ENCODE measurements at regions not wholly inside any gene's neighbourhood (a gene's known extent, or its start where the extent isn't known, plus 50 kb on each side); places are given as distances from the start of the nearest gene placed in this dataset.

GRCh38 chr6:78383968-78384367 lies 483.4 kb upstream of the IRAK1BP1 start:
- Histone ChIP-seq H3K18ac (ENCODE audit: low read depth, low read length) (no peak overlapping the region), H4K5ac (ENCODE audit: low read depth, low read length) (no peak overlapping the region), H4K8ac (ENCODE audit: low read depth in 2 of 2, low read length in 2 of 2) (no peak overlapping the region), H3K4me3 (ENCODE audit: insufficient read depth, low read depth, low read length) (no peak overlapping the region), H2AK5ac (ENCODE audit: low read depth, low read length) (no peak overlapping the region), H4K91ac (ENCODE audit: insufficient read depth, low read depth, low read length) (no peak overlapping the region), H2BK120ac (ENCODE audit: low read depth, low read length) (no peak overlapping the region), H2BK5ac (ENCODE audit: low read depth, low read length, poor library complexity, severe bottlenecking) (no peak overlapping the region), H3K56ac (ENCODE audit: extremely low read depth, insufficient read depth, low read length) (no peak overlapping the region), H3K4me2 (ENCODE audit: low read depth, low read length) (no peak overlapping the region), H4K20me1 (ENCODE audit: insufficient read depth, low read length) (no peaks in the 10 kb centered on the region), H3K9me1 (ENCODE audit: insufficient read depth, low read length) (no peaks in the 10 kb centered on the region), H3K79me1 (ENCODE audit: low read depth in 1 of 2, low read length in 2 of 2) (no peaks in the 10 kb centered on the region), H3K4ac (ENCODE audit: low read depth, low read length) (no peak overlapping the region), H3K9me3 (ENCODE audit: control insufficient read depth, insufficient read depth, low read length) (peaks cover 4% of the 10 kb centered on the region; the same call in 1 of the 2 replicates), H3K9ac (ENCODE audit: low read depth, low read length) (no peak overlapping the region), H2AFZ (replicated peaks; ENCODE audit: low read length, poor library complexity) (no peak overlapping the region), H3K14ac (replicated peaks; ENCODE audit: low read depth, low read length) (no peak overlapping the region), H2AK9ac (replicated peaks; ENCODE audit: low read depth, low read length, poor library complexity) (no peak overlapping the region), H2BK20ac (ENCODE audit: low read depth, low read length) (no peak overlapping the region), H2BK15ac (ENCODE audit: low read depth, low read length) (no peak overlapping the region), H3K23ac (ENCODE audit: low read depth, low read length) (no peak overlapping the region), H3K27me3 (ENCODE audit: control insufficient read depth, insufficient read depth, low read length) (no peaks in the 10 kb centered on the region), H3K36me3 (ENCODE audit: control insufficient read depth, insufficient read depth, low read length) (no peaks in the 10 kb centered on the region), H3K27ac (ENCODE audit: insufficient read depth, low read length) (no peak overlapping the region), H3K4me1 (ENCODE audit: control insufficient read depth, insufficient read depth, low read length) (no peaks in the 10 kb centered on the region)
- intact Hi-C loops (cut with micrococcal nuclease) (no loop called here), in situ Hi-C loops (cut with MboI; ENCODE audit: low sequenced_read_pairs) (no loop called here), dilution Hi-C loops (cut with HindIII; ENCODE audit: low sequenced_read_pairs, unreplicated experiment) (no loop called here)
- no CpG with 5 or more reads among the region's 2 CpGs for WGBS, 2 experiments (ENCODE audit: extremely low coverage in 2 of 2, insufficient read length in 1 of 2)
- DNase-seq, result no peak
- TF ChIP-seq MAFK (IDR thresholded peaks at IDR 0.05; ENCODE audit: low read depth, low read length) (no peak), SMC3 (IDR thresholded peaks at IDR 0.05; ENCODE audit: low read depth, low read length) (no peak), CHD1 (IDR thresholded peaks at IDR 0.05; ENCODE audit: low read depth, low read length) (no peak), RCOR1 (IDR thresholded peaks at IDR 0.05; ENCODE audit: insufficient replicate concordance, low read length) (no peak), USF2 (IDR thresholded peaks at IDR 0.05; ENCODE audit: low read depth, low read length) (no peak), CTCF (conservative IDR thresholded peaks at IDR 0.05; ENCODE audit: low read depth, low read length) (no peak), CEBPB (IDR thresholded peaks at IDR 0.05; ENCODE audit: low read depth, low read length) (no peak), MAZ (IDR thresholded peaks at IDR 0.05; ENCODE audit: borderline replicate concordance, low read depth, low read length) (no peak)
- ChIA-PET CTCF (no interaction called here), POLR2A (ENCODE audit: unreplicated experiment) (no interaction called here)
- BruUV-seq (replicated peaks), result no TSS peak
- ATAC-seq (ENCODE audit: low read depth), result no peak

Data from IMR-90 (cell line).